IPS-15b (cell line): ENCODE measurements at regions not wholly inside any gene's neighbourhood (a gene's known extent, or its start where the extent isn't known, plus 50 kb on each side); places are given as distances from the start of the nearest gene placed in this dataset.
"Not testable (repeated sequence)": the region's sequence is repeated elsewhere in the genome, so short reads cannot be mapped to it uniquely, and the experiment has no call there.

Experiments used
- H3K27me3 ChIP-seq: one replicate; pipeline ENCODE4 v1.6.1; 2013; ENCODE audit warnings: low read length; ENCODE audit not compliant: control insufficient read depth, insufficient read depth
- H3K36me3 ChIP-seq: one replicate; pipeline ENCODE4 v1.6.1; 2013; ENCODE audit warnings: low read length; ENCODE audit not compliant: control insufficient read depth, insufficient read depth
- H3K4me1 ChIP-seq: one replicate; pipeline ENCODE4 v1.6.1; 2013; ENCODE audit warnings: mild to moderate bottlenecking, low read length; ENCODE audit not compliant: control insufficient read depth, insufficient read depth
- H3K4me3 ChIP-seq: one replicate; pipeline ENCODE4 v1.5.1; 2013; ENCODE audit warnings: low read depth, low read length
- H3K9ac ChIP-seq: one replicate; pipeline ENCODE4 v1.6.1; 2013; ENCODE audit warnings: low read depth, mild to moderate bottlenecking, low read length
- H3K9me3 ChIP-seq: one replicate; pipeline ENCODE4 v1.6.1; 2013; ENCODE audit warnings: mild to moderate bottlenecking, low read length; ENCODE audit not compliant: control insufficient read depth, insufficient read depth

DNA sequence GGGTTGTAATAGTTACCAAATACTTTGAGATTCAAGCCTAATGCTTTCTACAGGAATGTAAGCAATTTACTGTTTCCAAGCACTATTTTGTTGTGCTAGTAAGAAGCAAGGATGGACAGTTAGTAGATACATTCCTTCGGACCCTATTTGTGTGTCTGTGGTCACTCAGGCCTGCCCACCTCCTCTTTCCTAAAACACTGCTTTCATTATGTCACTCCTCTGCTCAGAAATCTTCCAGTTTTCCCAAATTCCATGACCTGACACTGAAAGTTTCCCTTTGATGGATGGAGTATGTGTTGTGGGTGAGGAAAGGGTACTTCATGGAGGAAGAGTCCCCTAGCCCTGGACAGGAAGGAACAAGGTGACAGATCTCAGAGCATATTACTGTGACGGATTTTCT is 141.1 kb downstream of the DISP1 start:
- H3K9me3 ChIP-seq, result no peaks in the 10 kb centered on the region
- H3K4me3 ChIP-seq, result no peak overlapping the region
- H3K27me3 ChIP-seq, result no peaks in the 10 kb centered on the region
- no peaks in the 10 kb centered on the region for H3K4me1 ChIP-seq
- no peaks in the 10 kb centered on the region for H3K36me3 ChIP-seq
- H3K9ac ChIP-seq, result no peak overlapping the region

- H3K4me1 ChIP-seq, result no peaks in the 10 kb centered on the region
- no peaks in the 10 kb centered on the region for H3K27me3 ChIP-seq
- H3K9me3 ChIP-seq, result no peaks in the 10 kb centered on the region
- no peak overlapping the region for H3K4me3 ChIP-seq
- H3K9ac ChIP-seq, result no peak overlapping the region
- H3K36me3 ChIP-seq, result no peaks in the 10 kb centered on the region
These were observed 141.8 kb downstream of the DISP1 start for GRCh38 chr1:222956601-222957000.

DNA sequence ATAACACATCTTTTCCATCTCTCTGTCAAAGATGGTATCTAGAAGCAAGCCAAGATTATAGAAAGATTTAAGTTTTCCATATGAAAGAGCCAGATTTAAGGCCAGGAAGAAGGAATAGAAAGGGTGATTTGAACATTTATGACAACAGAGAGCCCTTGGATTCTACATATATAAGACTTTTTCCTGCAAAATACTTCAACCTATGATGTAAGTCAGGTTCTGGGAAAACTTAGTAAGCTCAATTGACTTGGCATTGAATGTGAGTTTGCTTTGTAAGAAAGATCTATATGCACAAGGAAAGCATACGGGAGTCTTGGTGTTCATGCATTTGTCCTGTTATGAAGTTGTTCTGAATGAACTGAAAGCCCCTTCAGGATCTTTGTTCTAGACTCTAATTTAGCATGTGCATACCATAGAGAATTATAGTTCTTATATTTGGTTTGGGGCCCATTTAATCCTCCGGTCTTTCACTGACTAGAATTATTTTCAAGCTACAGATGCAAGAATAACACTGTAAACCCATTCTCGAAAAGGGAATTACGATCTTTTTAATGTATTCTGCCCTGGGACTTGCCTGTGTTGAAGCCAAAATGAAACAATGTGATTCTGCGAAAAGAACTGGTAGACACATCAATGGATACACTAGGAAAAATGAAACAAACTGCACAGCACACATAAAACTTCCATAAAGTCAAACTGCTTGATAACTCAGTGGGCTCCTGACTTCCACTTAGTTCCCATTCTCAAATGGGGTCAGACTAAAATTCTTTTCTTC is 152.8 kb downstream of the DISP1 start:
- Histone ChIP-seq H3K4me3 (no peak overlapping the region), H3K36me3 (no peaks in the 10 kb centered on the region), H3K4me1 (no peaks in the 10 kb centered on the region), H3K9me3 (no peaks in the 10 kb centered on the region), H3K9ac (no peak overlapping the region), H3K27me3 (no peaks in the 10 kb centered on the region)

- no peak overlapping the region for H3K4me3 ChIP-seq
- H3K4me1 ChIP-seq, result no peaks in the 10 kb centered on the region
- no peaks in the 10 kb centered on the region for H3K36me3 ChIP-seq
- H3K27me3 ChIP-seq, result no peaks in the 10 kb centered on the region
- no peak overlapping the region for H3K9ac ChIP-seq
- no peaks in the 10 kb centered on the region for H3K9me3 ChIP-seq
These were observed 155.2 kb downstream of the DISP1 start for GRCh38 chr1:222970040-222970439.

DNA sequence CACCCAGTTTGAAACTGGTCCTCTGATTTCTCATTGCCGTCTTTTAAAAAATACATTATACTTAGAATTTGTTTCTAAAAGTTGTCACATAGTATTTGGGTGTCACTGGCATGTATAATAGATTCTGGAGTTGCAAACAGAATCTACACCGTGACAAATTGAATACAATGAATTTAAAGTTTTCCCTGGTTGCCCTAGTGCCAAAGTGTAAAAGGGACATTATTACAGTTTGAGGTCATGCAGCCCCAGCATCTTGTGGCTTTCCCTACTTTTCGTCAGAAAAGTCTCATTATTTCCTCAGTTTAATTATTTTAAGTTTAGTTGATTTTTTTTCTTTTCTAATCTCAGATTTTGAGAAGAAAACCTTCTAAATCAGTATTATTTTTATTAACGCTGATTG is 155.9 kb downstream of the DISP1 start:
- H3K27me3 ChIP-seq, result no peaks in the 10 kb centered on the region
- H3K36me3 ChIP-seq, result no peaks in the 10 kb centered on the region
- no peak overlapping the region for H3K4me3 ChIP-seq
- H3K9me3 ChIP-seq, result no peaks in the 10 kb centered on the region
- H3K4me1 ChIP-seq, result no peaks in the 10 kb centered on the region
- H3K9ac ChIP-seq, result no peak overlapping the region

DNA sequence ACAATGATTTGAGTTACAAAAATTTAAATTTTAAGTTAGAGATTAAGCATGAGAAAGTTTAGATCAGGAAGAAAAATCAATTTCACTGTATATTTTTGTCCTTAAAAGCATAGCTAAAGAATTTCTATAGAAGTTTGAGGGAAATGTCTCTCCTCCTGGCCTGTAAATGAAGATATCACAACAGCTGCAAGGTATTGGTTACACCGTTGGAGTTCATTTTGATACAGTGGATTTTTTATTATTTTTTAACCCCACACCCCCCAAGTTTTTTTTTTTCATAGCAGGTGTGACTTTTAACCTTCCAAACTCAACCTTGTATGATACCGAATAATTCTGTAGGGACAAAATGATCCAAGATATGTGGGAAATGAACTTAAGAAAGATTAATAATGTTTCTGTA is 156.3 kb downstream of the DISP1 start:
- H3K4me3 ChIP-seq, result no peak overlapping the region
- no peaks in the 10 kb centered on the region for H3K9me3 ChIP-seq
- no peaks in the 10 kb centered on the region for H3K4me1 ChIP-seq
- no peaks in the 10 kb centered on the region for H3K27me3 ChIP-seq
- H3K36me3 ChIP-seq, result no peaks in the 10 kb centered on the region
- no peak overlapping the region for H3K9ac ChIP-seq

DNA sequence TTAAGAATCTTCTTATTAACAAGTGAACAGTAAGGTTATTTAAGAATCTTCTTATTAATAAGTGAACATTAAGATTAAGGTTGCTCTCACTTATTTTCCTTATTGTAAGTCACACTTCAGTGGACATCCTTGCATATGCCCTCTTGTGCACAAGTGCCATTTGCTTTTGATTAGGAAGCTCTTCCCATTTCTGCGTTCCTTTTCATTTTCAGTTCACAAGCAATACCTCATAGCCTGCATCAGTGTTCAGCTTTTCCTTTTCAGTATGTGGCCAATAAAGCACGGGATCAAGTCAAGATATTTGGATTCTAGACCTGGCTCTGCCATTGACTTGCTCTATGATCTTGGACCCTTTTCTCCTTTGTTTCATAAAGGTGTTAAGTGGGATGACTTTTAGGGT is 158.7 kb downstream of the DISP1 start:
- H3K27me3 ChIP-seq, result no peaks in the 10 kb centered on the region

GRCh38 chr1:222974496-222974895 is 159.7 kb downstream of the DISP1 start:
- H3K27me3 ChIP-seq, result no peaks in the 10 kb centered on the region
- no peaks in the 10 kb centered on the region for H3K4me1 ChIP-seq
- H3K4me3 ChIP-seq, result no peak overlapping the region
- no peak overlapping the region for H3K9ac ChIP-seq
- no peaks in the 10 kb centered on the region for H3K36me3 ChIP-seq
- H3K9me3 ChIP-seq, result no peaks in the 10 kb centered on the region

More for the DNA sequence above, 158.7 kb downstream of the DISP1 start:
- H3K36me3 ChIP-seq, result no peaks in the 10 kb centered on the region
- H3K9me3 ChIP-seq, result no peaks in the 10 kb centered on the region
- no peaks in the 10 kb centered on the region for H3K4me1 ChIP-seq
- no peak overlapping the region for H3K9ac ChIP-seq
- H3K4me3 ChIP-seq, result no peak overlapping the region

- H3K4me1 ChIP-seq, result no peaks in the 10 kb centered on the region
- no peaks in the 10 kb centered on the region for H3K27me3 ChIP-seq
- H3K9ac ChIP-seq, result no peak overlapping the region
- no peaks in the 10 kb centered on the region for H3K9me3 ChIP-seq
- no peaks in the 10 kb centered on the region for H3K36me3 ChIP-seq
- no peak overlapping the region for H3K4me3 ChIP-seq
These were observed 160.8 kb downstream of the DISP1 start for GRCh38 chr1:222975472-222976122.

DNA sequence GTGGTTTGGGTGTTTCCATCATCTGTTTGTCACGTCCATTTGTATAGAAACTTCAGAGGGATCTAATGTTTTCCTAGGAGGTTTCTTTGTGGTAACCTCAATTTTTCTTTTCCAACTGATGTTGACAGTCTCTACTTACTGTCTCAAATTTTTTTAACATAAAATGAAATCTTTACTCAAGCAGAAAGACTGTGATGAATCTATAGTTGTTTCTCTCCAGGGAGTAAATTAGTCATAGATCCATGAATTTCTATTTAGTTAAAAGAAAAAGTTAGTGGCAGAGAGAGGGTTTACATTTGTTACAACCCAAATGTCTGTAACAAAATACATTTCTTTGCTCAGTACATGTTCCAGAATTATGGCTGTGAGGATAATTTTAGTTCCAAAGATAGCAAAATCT is 161.6 kb downstream of the DISP1 start:
- no peak overlapping the region for H3K4me3 ChIP-seq

DNA sequence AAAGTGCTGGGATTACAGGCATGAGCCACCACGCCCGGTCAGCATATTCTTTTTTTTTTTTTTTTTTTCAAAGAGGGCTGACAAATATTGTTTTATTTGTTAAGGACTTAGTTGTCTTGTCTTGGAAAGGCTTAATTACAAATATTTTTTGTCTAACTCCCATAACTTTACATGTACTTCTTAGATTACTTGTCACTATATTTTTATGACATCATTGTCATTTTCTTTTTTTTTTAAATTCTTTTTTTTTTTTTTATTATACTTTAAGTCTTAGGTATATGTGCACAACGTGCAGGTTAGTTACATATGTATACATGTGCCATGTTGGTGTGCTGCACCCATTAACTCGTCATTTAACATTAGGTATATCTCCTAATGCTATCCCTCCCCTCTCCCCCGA is 162.5 kb downstream of the DISP1 start:
- H3K36me3 ChIP-seq, H3K4me3 ChIP-seq, H3K4me1 ChIP-seq, H3K9me3 ChIP-seq, H3K9ac ChIP-seq, H3K27me3 ChIP-seq: not testable (repeated sequence)

More for the DNA sequence above, 161.6 kb downstream of the DISP1 start:
- Histone ChIP-seq H3K36me3 (no peaks in the 10 kb centered on the region), H3K9me3 (no peaks in the 10 kb centered on the region), H3K27me3 (no peaks in the 10 kb centered on the region), H3K4me1 (no peaks in the 10 kb centered on the region), H3K9ac (no peak overlapping the region)

DNA sequence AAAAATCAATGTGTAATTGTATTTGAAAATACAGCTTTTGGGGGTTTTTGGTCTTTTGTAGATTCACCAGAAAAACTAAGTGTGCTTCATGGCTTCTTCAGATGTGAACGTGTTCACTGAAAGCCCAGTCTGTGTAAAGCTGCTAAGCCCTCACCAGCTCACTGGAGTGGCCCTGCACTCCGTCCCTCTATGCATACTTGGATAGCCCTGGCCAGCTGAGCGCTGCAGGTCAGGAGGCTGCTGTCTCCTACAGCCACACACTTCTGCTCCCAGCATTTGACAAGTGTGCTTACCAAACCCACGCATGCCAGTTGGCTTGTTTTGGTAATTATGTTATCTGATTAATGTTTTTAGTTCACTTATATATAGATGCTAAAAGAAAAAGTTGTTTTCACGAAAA is 163.5 kb downstream of the TLR5 start:
- Histone ChIP-seq H3K27me3 (no peaks in the 10 kb centered on the region), H3K9ac (no peak overlapping the region), H3K36me3 (no peaks in the 10 kb centered on the region), H3K9me3 (no peaks in the 10 kb centered on the region), H3K4me3 (no peak overlapping the region), H3K4me1 (no peaks in the 10 kb centered on the region)
